HG03159 (cell line): ENCODE measurements at regions not wholly inside any gene's neighbourhood (a gene's known extent, or its start where the extent isn't known, plus 50 kb on each side); places are given as distances from the start of the nearest gene placed in this dataset.
"Not testable (repeated sequence)": the region's sequence is repeated elsewhere in the genome, so short reads cannot be mapped to it uniquely, and the experiment has no call there.

Source experiments
- ATAC-seq: cut with Tn5 transposase; IDR thresholded peaks from one replicate; pipeline ENCODE4 v1.9.1; 2021; ENCODE audit warnings: mild to moderate bottlenecking, moderate library complexity; ENCODE audit not compliant: unreplicated experiment

DNA sequence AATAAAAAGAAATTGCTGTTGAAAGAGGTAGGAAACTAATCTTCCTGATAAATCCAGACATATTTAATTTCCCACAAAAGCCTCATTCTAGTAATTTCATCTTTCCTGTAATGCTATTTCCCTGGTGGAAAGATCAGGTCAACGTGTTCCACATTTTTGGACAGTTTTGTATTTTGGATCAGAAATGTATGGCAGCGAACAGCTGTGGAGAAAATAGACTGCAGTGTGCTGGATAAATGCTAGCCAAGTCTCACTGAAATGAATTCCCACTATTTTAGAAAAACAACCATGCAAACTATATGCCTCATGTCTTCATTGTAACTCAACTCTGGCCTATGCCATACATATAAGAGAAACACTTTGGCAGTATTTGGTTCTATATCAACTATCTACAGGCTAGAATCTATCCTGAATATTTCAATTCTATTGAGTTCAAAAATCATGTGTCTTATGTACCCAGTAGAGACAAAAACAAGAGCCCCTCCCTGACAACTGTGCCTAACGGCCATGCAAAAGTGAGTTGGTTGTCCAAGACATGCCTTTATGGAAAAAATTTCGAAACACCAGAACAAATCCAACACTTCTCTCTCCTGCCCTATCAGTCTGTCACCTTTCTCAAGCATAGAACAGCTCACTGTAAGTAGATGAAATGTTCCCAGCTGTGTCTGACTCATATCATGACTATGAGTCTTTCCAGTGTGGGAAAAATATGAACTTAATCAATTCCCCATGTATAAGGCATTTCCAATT, 191.3 kb upstream of the NREP start:
- no peak for ATAC-seq

DNA sequence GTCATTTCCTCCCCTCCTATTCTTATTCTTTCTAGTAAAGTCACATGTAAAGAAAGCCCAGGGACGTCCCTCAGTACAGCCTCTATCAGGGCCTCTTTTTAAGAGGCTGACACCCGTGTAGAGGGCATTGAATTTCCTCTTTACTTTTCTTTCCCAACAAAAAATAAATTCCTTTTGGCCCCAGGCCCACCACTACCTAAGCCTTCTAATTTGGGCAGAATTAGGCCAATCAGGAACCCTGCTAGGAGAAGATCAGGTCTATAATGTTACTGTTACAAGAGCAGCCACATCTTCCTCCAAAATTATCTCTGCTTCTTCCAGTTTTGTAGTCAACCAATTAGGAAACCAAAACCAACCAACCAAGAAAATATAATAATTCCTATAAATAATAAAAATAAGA, 189.6 kb upstream of the NREP start:
- ATAC-seq: no peak

DNA sequence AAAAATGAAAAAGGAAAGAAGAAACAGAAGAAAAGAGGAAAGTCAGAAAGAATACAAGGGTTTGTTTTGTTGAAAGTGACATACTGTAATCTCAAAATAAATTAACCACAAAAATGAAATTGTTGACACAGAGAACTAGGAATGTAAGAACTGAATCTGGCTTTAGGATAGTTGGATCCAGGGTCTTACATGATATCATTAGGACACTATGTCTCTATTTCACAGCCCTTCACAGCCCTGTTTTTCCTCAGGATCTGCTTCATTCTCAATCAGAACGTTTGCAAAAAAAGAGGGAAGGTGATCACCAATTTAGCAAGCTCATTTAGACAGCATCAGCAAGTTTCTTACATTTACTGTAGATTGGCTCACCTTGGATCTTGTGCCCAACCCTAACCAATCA, 188.5 kb upstream of the NREP start:
- ATAC-seq: no peak

DNA sequence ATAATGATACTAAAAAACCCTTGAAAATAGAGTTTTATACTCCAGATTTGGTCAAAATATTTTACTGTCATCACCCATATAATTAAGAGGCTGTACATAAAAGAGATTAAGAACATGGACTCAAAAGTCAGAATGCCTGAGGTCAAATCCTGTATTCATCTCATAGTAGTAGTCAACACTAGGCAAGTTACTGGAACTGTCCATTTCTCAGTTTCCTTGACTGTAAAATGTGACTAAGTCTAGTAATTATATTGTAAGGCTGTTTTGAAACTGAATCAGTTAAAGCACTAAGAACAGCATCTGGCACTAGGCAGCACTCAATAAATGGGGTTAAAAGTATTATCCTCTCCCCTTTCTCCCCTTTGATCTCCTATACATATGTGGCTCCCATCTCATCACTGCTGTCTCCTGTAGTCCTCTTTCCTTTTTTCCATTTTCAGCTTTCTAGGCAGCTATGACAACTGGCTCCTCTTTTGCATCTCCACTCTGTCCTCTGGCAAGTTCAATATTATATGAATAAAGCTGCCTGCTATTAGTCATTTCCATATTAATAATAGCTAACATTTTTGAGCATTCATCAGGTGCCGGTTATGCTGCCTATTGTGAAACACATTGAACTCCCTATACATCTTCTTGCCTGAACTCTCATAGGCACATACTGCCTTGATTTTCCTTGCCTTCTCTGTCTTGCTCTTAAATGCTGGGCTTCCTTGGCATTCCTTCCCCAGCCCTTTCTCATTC, 185.8 kb upstream of the NREP start:
- ATAC-seq: peak; percentile 53

DNA sequence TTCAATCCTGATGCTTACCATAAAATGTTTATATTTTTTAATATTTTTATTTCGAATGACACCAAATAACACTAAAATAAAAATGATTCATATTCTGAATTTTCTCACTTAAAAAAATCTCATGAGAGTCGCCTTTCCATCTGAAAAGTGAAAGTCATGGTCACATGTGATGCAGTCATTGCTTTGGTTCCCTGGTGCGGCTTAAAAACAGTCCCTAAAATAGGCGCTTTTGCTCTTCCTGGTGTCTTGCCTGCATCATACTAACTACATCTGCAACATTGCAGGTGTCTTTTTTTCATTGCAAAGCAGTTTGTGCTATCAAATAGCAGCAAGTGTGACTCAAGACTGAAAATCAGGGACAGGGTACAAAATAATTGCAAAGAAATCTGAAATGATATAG, 185.2 kb upstream of the NREP start:
- no peak for ATAC-seq

DNA sequence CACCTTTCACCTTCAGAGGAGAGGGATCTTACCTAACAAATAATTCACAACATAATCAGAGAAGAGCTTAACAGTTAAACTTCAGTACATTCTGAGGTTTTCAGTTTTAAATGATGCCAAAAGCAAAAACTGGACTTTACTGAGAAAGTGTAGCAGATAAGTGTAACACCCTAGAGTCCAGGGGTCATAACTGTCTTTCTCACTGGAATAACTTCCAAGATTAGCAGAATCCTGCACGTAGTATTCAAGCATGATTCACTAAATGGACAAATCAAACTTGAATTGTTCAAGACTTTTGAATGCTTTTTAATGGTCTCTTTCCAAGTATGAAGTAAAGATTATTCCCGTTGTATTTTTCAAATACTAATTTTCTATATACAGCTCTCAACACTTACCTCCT, 180.1 kb upstream of the NREP start:
- no peak for ATAC-seq

DNA sequence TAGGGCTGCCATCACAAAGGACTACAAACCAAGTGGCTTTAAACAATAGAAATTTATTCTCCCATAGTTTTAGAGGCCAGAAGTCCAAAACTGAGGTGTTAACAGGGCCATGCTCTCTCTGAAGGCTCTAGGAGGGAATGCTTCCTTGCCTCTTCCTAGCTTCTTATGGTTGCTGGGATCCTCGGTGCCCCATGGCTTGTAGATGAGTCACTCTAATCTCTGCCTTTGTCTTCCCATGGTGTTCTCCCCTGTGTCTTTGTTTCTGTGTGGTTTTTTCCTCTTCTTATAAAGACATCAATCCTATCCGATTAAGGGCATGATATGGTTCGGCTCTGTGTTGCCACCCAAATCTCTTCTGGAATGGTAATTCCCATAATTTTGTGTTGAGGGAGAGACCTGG, 178.8 kb upstream of the NREP start:
- no peak for ATAC-seq

DNA sequence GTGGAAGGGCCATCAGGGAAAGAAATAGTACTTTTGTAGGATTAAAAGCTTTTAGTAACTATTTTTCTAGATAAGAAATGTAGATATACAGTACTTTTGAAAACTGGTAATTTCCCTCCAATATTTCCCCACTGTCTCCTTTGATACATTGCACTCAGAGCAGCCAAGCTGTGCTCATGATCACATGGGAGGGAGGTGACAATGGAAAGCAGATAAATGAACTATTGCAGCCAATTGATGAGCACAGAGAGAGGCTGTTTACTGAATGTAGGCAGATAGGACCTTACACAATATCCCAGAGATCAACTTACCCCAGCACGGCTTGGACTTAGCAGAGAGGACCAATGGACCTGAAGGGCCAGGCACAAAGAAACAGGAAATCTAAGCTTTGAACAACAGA, 178.0 kb upstream of the NREP start:
- no peak for ATAC-seq

DNA sequence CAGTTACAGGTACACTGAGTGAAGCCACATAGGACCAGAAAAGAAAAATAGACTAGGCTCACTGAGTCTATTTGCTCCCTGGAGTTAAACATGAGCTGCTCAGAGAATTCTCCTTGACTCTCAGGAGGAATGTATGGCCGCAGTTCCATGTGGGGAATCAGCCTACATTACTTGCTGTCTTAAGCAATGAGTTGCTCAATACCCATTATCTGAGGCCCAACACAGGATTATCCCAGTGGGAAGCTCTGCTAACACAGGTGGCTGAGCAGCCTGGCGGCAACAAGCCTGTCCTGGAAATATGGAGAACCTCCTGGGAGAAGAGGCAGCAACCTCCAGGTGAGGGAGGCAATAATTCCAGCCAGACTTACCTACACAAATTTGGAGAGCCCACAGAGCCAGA, 177.5 kb upstream of the NREP start:
- no peak for ATAC-seq

DNA sequence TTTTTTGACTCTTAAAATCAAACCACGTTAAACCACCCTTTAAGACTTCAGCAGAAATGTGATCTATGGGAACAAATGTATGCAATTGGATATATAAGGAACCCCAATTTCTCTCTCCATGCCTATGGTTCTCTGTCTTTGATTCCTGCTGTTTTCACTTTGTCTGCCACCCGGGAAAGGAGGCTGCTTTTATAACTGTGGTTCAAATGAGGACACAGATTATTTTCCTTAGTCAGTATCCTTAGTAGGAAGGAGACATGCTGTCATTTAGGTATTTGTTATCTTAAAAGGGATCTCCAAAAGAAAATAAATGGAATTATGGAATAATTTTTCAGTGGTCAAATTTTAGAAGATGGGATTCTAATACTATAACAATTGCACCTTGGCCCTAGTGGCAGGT, 176.1 kb upstream of the NREP start:
- ATAC-seq: no peak

DNA sequence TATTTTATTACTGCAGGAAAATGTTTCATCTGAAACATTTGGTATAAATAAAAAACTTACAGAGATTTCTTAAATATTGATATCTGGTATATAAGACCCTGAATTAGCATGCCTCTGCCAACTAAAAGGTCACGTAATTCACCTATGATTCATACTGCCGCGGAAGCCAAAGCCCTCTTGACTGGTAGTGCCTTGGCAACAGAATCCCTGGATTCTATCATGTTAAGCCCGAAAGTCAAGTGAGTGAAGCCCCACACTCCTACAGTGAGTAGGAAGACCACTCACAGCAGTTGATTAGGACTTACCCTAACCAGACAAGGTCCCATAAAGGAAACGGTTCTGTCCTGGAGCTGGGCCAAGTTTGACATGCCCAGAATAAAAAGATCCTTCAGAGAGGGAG, 175.6 kb upstream of the NREP start:
- no peak for ATAC-seq

DNA sequence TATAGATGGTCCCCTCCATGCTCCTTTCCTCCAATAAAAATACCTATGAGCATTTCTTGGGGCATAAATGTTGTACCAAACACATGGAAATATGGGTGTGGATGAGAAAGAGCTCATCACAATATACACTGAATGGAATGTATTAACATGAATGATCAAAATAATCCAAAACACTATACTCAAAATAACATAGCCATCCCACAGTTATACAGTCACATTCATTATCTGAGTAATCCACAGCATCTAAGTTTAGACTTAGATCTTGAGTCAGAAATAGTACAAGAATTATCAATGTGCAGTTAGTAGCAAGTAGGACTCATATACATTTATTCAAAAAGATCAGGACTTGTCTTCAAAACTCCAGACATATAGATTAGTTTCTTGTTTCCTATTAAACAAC, 175.2 kb upstream of the NREP start:
- no peak for ATAC-seq

DNA sequence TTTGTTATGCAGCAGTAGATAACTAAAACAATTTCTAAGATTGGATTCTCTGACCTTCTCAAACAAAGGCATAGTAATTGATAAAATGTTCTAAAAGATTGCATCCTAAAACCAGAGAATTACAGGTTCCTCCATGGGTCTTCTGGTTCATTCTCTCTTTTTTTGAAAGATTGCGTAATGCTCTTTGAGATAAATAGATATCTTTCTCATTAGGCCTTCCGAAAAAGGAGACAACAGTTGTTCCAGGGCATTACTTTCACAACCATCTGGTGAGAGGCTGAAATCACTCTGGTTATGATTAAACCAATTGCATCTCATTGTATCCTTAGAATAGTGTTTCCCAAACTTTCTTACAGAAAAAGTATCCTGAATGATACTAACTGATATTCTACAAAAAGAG, 174.7 kb upstream of the NREP start:
- no peak for ATAC-seq

DNA sequence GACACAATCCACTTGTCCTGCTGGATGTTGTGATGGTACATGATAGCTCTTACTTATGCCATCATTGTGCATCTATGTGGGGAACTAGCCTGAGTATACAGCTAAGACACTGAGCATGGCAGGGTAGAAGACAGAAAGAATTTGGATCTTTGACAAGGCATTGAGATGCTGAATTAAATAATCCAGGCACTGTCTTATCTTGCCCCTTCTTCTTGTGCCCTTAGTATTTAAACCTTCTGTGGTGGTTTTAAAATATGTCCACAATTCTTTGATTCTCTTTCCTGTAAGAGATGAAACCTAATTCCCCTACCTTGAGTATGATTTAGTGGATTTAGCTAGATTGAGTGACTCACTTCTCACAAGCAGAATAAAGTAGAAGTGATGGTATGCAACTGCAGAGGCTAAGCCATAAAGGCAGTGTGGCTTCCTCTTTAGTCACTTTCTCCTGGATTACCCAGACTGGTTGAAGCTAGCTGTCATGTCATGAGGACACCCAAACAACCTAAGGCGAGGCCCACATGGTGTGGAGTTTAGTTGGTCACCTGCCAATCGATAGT, 174.0 kb upstream of the NREP start:
- ATAC-seq: no peak

DNA sequence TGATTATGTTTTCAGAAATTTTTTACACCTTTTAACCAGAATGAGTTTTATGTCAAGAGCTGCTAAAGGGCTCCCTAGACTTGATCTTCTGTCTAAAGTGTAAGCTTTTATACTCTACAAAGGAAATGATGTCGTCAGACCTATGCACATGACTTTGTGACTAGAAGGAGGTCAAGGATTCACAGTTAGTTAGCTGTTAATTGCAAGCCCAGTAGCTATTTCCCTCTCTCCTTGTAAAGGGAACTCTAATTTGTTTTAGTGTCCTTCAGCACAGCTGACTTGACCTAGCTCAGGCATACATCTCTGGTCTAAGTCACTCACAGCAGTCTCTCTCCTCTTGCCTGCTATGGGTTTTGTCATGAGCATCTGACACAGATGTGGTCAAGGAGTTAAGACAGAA, 173.5 kb upstream of the NREP start:
- no peak for ATAC-seq

DNA sequence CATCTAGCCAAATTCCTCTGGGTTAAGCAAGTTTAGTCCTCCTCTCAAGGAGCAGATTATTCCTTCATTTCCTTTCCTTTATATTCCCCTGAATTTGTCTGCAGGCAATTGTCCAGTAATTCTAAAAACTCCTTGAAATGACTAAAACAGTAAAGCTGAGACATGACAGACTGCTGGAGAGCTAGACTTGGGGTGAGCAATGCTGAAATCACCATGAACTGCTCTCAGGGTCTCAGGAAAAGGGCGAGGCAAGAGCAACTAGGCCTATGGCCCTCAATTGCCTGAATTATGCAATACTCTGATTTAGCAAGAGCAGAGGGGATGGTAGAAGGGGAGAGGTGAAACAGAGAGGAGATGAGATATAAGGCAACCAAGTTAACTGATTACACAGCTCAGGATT, 172.9 kb upstream of the NREP start:
- ATAC-seq: no peak

DNA sequence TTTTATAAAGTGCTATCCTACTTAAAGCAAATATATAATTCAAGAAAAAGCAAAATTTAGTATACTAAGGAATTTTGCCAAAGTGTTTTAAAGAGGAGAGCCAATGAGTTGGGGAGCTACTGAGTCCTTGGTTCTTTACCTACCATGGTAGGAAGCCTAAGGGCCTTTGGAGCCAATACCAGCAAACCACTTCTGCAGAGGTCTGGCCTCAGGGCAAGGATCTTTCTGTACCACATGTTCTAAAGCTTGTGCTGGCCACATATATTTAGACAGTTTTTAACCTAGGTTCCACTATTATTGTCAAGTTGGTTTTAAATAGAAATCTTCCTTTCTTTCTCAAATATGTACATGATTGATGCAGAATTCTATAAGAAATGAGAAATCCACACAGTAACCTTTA, 172.3 kb upstream of the NREP start:
- no peak for ATAC-seq

DNA sequence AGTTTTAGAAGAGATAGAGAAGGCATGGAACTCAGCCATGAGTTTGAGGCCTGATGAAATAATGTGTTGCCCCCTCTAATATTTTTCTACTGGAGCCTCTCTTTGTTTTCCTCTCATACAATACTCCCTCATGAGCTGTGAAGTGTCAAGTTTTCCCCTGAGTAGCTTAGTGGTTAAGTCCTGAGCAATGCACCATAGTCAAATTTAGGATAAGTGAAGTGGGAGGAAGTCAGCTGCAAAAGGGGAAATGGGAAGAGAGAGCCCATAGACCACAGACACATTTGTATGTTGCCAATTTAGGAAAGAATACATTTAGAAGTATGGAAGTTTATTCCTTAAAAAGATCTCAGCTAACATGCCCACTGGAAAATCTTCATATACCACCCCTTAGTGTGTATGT, 171.5 kb upstream of the NREP start:
- ATAC-seq: no peak

DNA sequence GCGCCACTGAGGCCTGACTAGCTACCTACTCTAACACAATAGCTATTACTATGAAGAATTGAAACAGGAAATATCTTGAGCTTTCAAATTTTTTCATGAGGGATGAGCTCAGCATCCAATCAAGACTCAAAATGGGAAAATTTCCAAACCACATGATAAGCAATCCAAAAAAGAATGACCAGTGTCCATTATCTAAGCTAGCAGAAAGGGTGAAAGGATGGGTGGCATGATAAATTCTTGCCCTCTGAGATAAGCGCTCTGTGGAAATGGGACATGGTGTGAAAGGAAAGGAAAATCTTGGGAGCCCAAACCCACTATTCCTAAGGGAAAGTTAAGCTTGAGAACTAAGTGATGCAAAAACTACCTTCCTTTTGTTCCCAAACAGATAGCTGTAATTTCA, 170.2 kb upstream of the NREP start:
- no peak for ATAC-seq

DNA sequence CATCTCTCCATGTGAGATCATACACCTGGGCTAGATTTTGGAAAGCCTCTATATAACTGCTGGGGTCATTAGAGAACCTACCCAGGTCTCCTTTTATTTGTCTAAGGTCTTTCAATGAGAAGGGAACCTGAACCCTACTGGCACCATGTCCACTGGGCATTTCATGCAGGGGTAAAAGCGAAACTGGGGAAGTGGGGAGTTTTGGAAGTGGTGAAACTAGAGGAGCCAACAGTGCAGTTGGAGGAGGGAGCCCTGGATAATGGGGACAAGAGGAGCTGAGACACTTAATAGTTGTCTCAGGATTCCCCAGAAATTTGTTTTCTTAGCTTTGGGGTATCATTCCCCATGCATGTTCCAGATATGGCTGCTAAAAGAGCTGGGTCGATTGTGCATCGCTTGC, 169.0 kb upstream of the NREP start:
- ATAC-seq: no peak

DNA sequence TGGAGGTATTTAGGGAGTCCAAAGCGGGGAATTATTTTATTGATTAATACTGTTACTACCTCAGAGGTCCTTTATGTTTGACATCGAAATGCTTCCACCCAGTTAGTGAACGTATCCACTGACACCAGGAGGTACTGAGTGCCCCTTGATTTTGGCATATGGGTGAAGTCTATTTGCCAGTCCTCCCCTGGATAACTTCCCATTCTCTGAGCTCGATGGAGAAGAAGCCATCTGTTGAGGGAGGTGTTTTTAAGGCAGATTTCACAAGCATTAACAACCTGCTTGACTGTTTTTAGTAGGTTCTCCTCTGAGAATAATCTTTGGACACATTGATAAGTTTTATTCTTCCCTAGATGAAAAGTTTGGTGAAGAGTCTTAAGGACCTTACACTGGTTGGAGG, 165.3 kb upstream of the NREP start:
- ATAC-seq: no peak

DNA sequence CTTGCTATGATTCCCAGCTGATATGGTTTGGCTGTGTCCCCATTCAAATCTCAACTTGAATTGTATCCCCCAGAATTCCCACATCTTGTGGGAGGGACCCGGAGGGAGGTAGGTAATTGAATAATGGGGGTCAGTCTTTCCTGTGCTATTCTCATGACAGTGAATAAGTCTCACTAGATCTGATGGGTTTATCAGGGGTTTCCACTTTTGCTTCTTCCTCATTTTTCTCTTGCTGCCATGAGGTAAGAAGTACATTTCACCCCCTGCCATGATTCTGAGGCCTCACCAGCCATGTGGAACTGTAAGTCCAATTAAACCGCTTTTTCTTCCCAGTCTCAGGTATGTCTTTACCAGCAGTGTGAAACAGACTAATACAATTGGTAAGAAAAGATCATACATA, 164.7 kb upstream of the NREP start:
- not testable (repeated sequence) for ATAC-seq
